Mesendoderm (in vitro differentiated cells): ENCODE measurements at regions not wholly inside any gene's neighbourhood (a gene's known extent, or its start where the extent isn't known, plus 50 kb on each side); places are given as distances from the start of the nearest gene placed in this dataset.

ENCODE experiments used
- DNase-seq: peaks from one replicate; pipeline ENCODE4 v3.0.0; 2013
- H2AK5ac ChIP-seq: 2 replicates; pipeline ENCODE4 v1.6.1; 2013; ENCODE audit warnings: low read length, inconsistent platforms
- H2BK120ac ChIP-seq: 2 replicates; pipeline ENCODE4 v1.6.1; 2013; ENCODE audit warnings: low read depth, mild to moderate bottlenecking, low read length, moderate library complexity, mixed read lengths
- H2BK15ac ChIP-seq: replicated peaks from 2 replicates; pipeline ENCODE4 v1.6.1; 2013; ENCODE audit warnings: low read depth, mild to moderate bottlenecking, moderate library complexity
- H2BK5ac ChIP-seq: 2 replicates; pipeline ENCODE4 v1.6.1; 2013; ENCODE audit warnings: low read length, inconsistent platforms
- H3K18ac ChIP-seq: 2 replicates; pipeline ENCODE4 v1.6.1; 2013; ENCODE audit warnings: mild to moderate bottlenecking, low read length, mixed read lengths
- H3K23ac ChIP-seq: one replicate; pipeline ENCODE4 v1.6.1; 2013; ENCODE audit warnings: low read length
- H3K27ac ChIP-seq: 2 replicates; pipeline ENCODE4 v1.5.1; 2013; ENCODE audit warnings: low read depth, mild to moderate bottlenecking, inconsistent platforms, low read length, moderate library complexity
- H3K27me3 ChIP-seq: 2 replicates; pipeline ENCODE4 v1.6.1; 2013; ENCODE audit warnings: low read length, control low read depth, mild to moderate bottlenecking, inconsistent platforms; ENCODE audit not compliant: insufficient read depth, poor library complexity
- H3K36me3 ChIP-seq: 2 replicates; pipeline ENCODE4 v1.6.1; 2013; ENCODE audit warnings: low read length, inconsistent platforms; ENCODE audit not compliant: control insufficient read depth, insufficient read depth
- H3K4ac ChIP-seq: one replicate; pipeline ENCODE4 v1.6.1; 2013; ENCODE audit warnings: low read depth, mild to moderate bottlenecking, low read length, moderate library complexity
- H3K4me1 ChIP-seq: 2 replicates; pipeline ENCODE4 v1.6.1; 2013; ENCODE audit warnings: low read depth, low read length, inconsistent platforms; ENCODE audit not compliant: control insufficient read depth
- H3K4me2 ChIP-seq: 2 replicates; pipeline ENCODE4 v1.6.1; 2013; ENCODE audit warnings: low read length
- H3K4me3 ChIP-seq: 2 replicates; pipeline ENCODE4 v1.5.1; 2013; ENCODE audit warnings: mild to moderate bottlenecking, low read length
- H3K56ac ChIP-seq: one replicate; pipeline ENCODE4 v1.6.1; 2013; ENCODE audit warnings: low read length
- H3K79me1 ChIP-seq: 2 replicates; pipeline ENCODE4 v1.6.1; 2013; ENCODE audit warnings: low read length, inconsistent platforms
- H3K79me2 ChIP-seq: 2 replicates; pipeline ENCODE4 v1.6.1; 2013; ENCODE audit warnings: mild to moderate bottlenecking, low read length; ENCODE audit not compliant: control insufficient read depth, insufficient read depth
- H3K9ac ChIP-seq: 2 replicates; pipeline ENCODE4 v1.6.1; 2013; ENCODE audit warnings: low read length, inconsistent platforms
- H4K5ac ChIP-seq: one replicate; pipeline ENCODE4 v1.6.1; 2013; ENCODE audit warnings: low read length
- H4K8ac ChIP-seq: one replicate; pipeline ENCODE4 v1.6.1; 2013; ENCODE audit warnings: low read depth, mild to moderate bottlenecking, control low read depth, low read length, moderate library complexity
- WGBS: extraction: QIAGEN DNeasy Blood & Tissue Kit; methylation state at CpG from one replicate; pipeline ENCODE4 v1.1.7; 2013; ENCODE audit warnings: low lambda C conversion rate, missing lambda C conversion rate; ENCODE audit not compliant: insufficient coverage; ENCODE audit errors: extremely low coverage; 5-methylcytosine and 5-hydroxymethylcytosine counted together

DNA sequence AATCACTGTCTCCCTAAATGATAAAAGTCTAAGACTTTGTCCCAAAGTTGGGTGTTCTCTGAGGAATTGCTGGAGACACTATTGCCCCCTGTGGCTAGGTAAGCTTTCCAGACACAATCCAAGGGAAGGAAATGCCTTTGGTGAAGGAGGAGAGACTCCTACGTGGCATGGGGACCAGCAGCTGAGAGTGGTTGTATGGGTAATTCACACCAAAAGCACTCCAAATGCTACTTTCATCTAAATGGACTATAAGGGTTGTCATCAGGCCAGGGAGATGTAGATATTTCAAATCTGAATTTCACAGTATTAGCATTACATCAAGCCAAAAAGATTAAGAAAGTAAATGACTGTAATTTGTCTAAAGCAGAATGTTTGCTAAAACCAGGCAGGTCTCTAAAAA, 400.8 kb upstream of the THBS1 start:
- H3K27me3 ChIP-seq, result no peaks in the 10 kb centered on the region
- H3K4ac ChIP-seq, result no peak overlapping the region
- H3K18ac ChIP-seq, result no peak overlapping the region
- no peak overlapping the region for H2AK5ac ChIP-seq
- WGBS, result no CpG with 5 or more reads among the region's 1 CpG
- no peak overlapping the region for H3K4me3 ChIP-seq
- H3K56ac ChIP-seq, result no peak overlapping the region
- H2BK15ac ChIP-seq, result no peak overlapping the region
- no peaks in the 10 kb centered on the region for H3K4me1 ChIP-seq
- no peaks in the 10 kb centered on the region for H3K36me3 ChIP-seq
- no peak overlapping the region for H2BK5ac ChIP-seq
- no peak overlapping the region for H3K4me2 ChIP-seq
- H3K79me1 ChIP-seq, result no peaks in the 10 kb centered on the region
- H3K27ac ChIP-seq, result no peak overlapping the region
- H3K23ac ChIP-seq, result no peak overlapping the region
- H2BK120ac ChIP-seq, result no peak overlapping the region
- no peaks in the 10 kb centered on the region for H3K79me2 ChIP-seq
- H3K9ac ChIP-seq, result no peak overlapping the region
- H4K5ac ChIP-seq, result no peak overlapping the region
- no peak for DNase-seq
- no peak overlapping the region for H4K8ac ChIP-seq

GRCh38 chr15:39180483-39180933, 400.4 kb upstream of the THBS1 start:
- Histone ChIP-seq H3K4ac (no peak overlapping the region), H2BK120ac (no peak overlapping the region), H3K4me2 (no peak overlapping the region), H4K5ac (no peak overlapping the region), H2BK5ac (no peak overlapping the region), H3K27me3 (no peaks in the 10 kb centered on the region), H3K23ac (no peak overlapping the region), H3K18ac (no peak overlapping the region), H3K56ac (no peak overlapping the region), H3K36me3 (no peaks in the 10 kb centered on the region), H3K4me3 (no peak overlapping the region), H3K79me2 (no peaks in the 10 kb centered on the region), H2AK5ac (no peak overlapping the region), H3K4me1 (no peaks in the 10 kb centered on the region), H3K27ac (no peak overlapping the region), H4K8ac (no peak overlapping the region), H2BK15ac (no peak overlapping the region), H3K79me1 (no peaks in the 10 kb centered on the region), H3K9ac (no peak overlapping the region)
- DNase-seq, result no peak

GRCh38 chr15:39181056-39181747, 399.7 kb upstream of the THBS1 start:
- DNase-seq, result no peak
- Histone ChIP-seq H3K4me1 (no peaks in the 10 kb centered on the region), H3K27me3 (no peaks in the 10 kb centered on the region), H3K4me3 (no peak overlapping the region), H3K23ac (no peak overlapping the region), H3K4me2 (no peak overlapping the region), H2BK5ac (no peak overlapping the region), H3K9ac (no peak overlapping the region), H3K79me2 (no peaks in the 10 kb centered on the region), H3K27ac (no peak overlapping the region), H2BK15ac (no peak overlapping the region), H3K56ac (no peak overlapping the region), H2BK120ac (no peak overlapping the region), H3K18ac (no peak overlapping the region), H4K8ac (no peak overlapping the region), H2AK5ac (no peak overlapping the region), H3K79me1 (no peaks in the 10 kb centered on the region), H3K4ac (no peak overlapping the region), H3K36me3 (no peaks in the 10 kb centered on the region), H4K5ac (no peak overlapping the region)
- no CpG with 5 or more reads among the region's 1 CpG for WGBS

DNA sequence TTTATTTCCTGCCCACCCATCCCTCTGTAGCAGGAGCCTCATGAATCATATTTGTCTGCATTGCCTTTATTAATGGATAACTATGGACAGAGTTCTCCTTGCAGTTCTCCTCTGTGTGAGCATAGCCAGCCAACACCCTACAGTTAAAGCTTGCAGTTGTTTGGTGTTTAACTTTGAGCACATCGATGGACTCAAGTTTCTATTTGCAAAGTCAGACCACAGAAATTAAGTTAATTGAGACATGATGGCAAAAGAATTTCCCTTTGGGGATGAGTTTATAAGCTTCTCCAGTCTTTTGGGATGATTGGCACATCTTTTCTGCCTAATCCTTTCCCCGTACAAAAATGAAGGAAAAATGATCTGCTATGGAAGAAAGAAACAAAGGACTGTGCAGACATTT, 398.9 kb upstream of the THBS1 start:
- no peak overlapping the region for H4K5ac ChIP-seq
- no peaks in the 10 kb centered on the region for H3K4me1 ChIP-seq
- H2BK5ac ChIP-seq, result no peak overlapping the region
- no peak for DNase-seq
- no peaks in the 10 kb centered on the region for H3K79me1 ChIP-seq
- H3K56ac ChIP-seq, result no peak overlapping the region
- H2AK5ac ChIP-seq, result no peak overlapping the region
- no peak overlapping the region for H3K9ac ChIP-seq
- no peak overlapping the region for H2BK120ac ChIP-seq
- H3K79me2 ChIP-seq, result no peaks in the 10 kb centered on the region
- H4K8ac ChIP-seq, result no peak overlapping the region
- H3K4me3 ChIP-seq, result no peak overlapping the region
- no peak overlapping the region for H2BK15ac ChIP-seq
- WGBS, result no CpG with 5 or more reads among the region's 2 CpGs
- no peaks in the 10 kb centered on the region for H3K36me3 ChIP-seq
- H3K27ac ChIP-seq, result no peak overlapping the region
- H3K27me3 ChIP-seq, result no peaks in the 10 kb centered on the region
- no peak overlapping the region for H3K4ac ChIP-seq
- H3K4me2 ChIP-seq, result no peak overlapping the region
- no peak overlapping the region for H3K18ac ChIP-seq
- no peak overlapping the region for H3K23ac ChIP-seq

GRCh38 chr15:39183164-39183881, 397.6 kb upstream of the THBS1 start:
- Histone ChIP-seq H4K8ac (no peak overlapping the region), H3K9ac (no peak overlapping the region), H3K27me3 (no peaks in the 10 kb centered on the region), H2BK5ac (no peak overlapping the region), H3K79me1 (no peaks in the 10 kb centered on the region), H4K5ac (no peak overlapping the region), H3K36me3 (no peaks in the 10 kb centered on the region), H2AK5ac (no peak overlapping the region), H3K23ac (no peak overlapping the region), H3K4ac (no peak overlapping the region), H3K18ac (no peak overlapping the region), H3K4me1 (no peaks in the 10 kb centered on the region), H2BK15ac (no peak overlapping the region), H3K56ac (no peak overlapping the region), H3K79me2 (no peaks in the 10 kb centered on the region), H3K4me3 (no peak overlapping the region), H3K4me2 (no peak overlapping the region), H3K27ac (no peak overlapping the region), H2BK120ac (no peak overlapping the region)
- no peak for DNase-seq
- WGBS, result no CpG with 5 or more reads among the region's 1 CpG
